ENCODE measurements at regions not wholly inside any gene's neighbourhood (a gene's known extent, or its start where the extent isn't known, plus 50 kb on each side); places are given as distances from the start of the nearest gene placed in this dataset.

DNA sequence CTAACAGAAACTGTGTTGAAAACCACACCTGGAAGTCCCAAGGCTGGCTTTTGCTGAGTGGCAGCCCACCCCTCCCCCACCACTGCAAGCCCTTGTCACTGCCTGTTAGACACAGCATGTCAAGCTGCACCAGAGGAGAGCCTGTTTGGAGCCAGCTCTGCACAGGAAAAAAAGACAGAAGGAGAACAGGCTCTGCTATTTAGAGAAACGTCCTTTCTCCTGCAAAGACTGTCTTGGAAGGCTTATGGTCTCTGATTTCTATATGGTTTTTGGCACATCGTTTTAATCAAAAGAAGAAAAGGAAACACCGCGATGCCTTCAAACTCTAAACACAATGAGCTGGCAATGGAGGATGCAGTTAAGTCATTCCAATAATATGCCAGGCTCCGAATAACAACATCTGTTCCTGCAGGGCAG is 275.5 kb downstream of the MAP2K4 start:
- FAIRE-seq, result no peak

DNA sequence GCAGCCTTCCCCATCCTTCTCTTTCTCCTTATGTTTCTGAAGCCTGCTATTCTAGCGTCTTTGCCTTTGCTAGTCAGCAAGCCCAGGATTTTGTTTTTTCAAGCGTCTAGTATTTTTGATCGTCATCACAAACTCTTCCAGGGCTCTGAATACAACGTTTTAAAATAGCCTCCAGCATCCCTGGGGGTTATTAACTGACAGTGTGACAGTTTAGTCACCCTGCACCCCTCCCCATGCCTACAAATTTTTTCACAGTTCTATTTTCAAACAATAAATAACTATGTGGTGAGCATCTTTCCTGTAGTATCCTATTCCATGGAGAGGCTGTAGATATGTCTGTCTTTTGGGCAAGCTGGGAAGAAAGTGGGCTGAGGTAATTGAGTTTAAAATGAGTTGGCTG is 280.9 kb downstream of the MAP2K4 start:
- FAIRE-seq, result no peak

GRCh38 chr17:12302711-12303110 is 282.0 kb downstream of the MAP2K4 start:
- no peak for FAIRE-seq

- FAIRE-seq, result no peak
Measured at GRCh38 chr17:12310811-12311210, 290.1 kb downstream of the MAP2K4 start.

- no peak for FAIRE-seq
Measured at GRCh38 chr17:12312692-12313091, 292.0 kb downstream of the MAP2K4 start.

DNA sequence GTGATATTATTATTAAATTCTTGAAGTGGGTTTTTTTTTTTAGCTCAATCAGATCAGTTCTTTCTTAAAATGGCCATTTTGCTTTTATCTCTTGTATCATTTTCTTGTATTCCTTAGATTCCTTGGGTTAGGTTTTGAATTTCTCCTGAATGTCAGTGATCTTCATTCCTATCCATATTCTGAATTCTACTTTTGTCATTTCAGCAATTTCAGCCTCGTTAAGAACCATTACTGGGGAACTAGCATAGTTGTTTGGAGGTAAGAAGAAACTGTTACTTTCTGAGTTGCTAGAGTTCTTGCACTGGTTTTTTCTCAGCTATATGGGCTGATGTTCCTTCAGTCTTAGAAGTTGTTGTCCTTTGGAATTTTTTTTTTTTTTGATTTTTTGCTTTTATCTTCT is 293.1 kb downstream of the MAP2K4 start:
- no peak for FAIRE-seq

DNA sequence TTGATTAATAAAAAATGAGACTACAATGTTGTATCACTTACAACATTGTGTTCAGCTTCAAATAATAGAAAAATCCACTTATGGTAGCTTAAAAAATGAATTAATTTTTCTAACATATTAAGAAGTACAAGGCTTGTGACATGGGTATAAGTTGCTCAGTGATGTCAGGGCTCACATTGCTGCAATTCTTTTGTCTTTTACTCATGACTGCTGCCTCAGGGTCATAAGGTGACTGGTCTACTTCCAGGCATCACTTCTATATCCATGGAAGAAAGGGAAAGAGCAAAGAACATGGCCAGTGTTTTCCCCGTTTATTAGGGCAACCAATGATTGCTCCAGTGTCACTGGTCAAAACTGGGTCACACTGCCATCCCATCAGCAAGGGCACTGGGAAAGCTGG is 295.3 kb downstream of the MAP2K4 start:
- no peak for FAIRE-seq

- FAIRE-seq, result no peak
Measured at GRCh38 chr17:12318571-12319266, 298.0 kb downstream of the MAP2K4 start.

- no peak for FAIRE-seq
Measured at GRCh38 chr17:12320286-12320685, 299.6 kb downstream of the MAP2K4 start.

- FAIRE-seq, result no peak
Measured at GRCh38 chr17:12328204-12328603, 307.5 kb downstream of the MAP2K4 start.

DNA sequence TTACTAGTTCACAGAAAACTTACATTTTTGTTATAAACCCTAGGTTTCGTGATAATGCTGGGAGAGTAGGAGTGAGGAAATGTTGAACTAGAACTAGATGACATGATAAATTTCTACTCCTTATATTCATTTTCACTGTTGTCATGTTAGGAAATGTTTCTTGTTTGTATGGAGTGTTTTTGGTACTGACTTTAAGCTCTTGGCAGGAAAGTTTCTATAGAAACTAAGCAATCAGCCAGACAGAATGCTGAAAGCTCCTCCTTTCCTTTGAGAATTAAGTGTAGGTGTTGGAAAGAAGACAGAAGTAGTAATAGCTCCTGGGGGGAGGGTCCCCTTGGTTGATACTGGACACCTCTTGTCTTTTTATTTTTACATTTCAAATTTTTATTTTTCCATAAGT is 309.8 kb downstream of the MAP2K4 start:
- FAIRE-seq, result no peak

DNA sequence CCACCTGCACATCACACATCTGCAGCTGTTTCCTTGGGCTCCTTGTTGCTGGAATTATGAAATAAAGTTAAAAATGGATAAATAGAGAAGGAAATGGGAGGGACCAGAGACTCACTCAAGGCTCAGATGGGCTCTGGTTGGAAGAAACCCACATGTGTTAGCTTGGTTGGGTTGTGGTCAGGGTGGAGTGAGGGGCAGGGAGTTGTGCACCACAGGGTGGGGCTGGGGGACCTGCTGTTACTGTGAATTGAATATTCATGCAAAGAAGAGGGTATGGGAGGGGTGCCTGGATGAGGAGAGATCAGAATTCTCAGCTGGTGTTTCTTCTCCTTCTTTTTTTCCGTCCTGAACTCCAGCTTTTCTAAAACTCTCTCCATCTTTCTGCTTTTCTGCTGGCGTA is 320.7 kb downstream of the MAP2K4 start:
- no peak for FAIRE-seq

DNA sequence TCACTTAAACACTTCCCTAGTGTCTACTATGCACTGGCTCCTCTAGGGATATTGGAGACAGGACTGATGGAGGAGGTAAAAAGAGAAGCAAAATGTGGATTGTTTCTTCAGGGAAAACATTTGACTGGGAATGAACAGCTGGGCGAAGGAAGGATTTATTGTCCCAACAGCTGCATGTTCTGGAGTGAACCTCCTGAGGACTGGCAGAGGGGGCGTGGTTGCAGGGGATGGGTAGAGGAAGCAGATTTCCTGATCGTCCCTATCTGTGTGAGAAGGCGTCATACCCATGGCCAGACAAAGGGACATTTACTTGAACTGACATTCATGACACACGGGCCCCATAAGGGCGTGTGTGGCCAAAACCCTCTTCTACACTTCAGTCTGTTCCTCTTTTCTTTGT is 321.5 kb downstream of the MAP2K4 start:
- no peak for FAIRE-seq

DNA sequence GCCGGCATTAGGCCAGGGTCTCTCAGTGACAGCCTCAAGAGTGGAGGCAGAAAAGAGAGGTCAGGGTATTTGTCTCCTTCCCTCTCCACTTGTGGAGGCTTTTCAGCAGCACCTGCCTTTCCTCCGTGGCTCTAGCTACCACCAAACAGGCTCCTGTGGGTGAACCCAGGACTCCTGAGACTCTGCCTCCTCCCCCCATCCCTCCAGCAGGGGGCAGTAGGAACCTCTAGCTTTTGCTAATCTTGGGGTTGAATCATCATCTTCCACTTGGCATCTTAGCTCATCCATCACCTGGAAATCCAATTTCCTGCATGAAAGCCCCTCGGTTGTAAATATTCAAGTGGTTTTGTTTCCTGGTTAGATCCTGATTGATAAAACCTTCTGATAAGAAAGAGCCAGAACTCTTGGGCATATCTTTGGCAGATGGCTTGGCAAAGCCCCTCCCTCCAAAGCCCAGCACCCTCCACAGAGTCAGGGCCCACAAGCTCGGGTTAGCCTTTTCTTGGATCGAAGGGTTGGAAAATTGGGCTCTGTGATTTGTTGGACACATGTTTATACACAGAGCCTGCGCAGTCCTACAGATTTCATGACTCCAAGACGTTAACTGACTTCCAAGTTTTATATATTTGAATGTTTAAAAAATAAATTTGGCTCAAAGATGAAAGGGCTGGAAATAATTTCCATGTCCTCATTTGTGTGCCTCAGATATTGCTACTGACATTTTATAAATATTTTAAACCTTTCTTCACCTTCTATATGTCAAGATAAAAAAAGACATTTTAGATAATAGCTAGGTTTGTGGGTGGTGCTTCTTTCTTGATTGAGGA is 322.1 kb downstream of the MAP2K4 start:
- no peak for FAIRE-seq

DNA sequence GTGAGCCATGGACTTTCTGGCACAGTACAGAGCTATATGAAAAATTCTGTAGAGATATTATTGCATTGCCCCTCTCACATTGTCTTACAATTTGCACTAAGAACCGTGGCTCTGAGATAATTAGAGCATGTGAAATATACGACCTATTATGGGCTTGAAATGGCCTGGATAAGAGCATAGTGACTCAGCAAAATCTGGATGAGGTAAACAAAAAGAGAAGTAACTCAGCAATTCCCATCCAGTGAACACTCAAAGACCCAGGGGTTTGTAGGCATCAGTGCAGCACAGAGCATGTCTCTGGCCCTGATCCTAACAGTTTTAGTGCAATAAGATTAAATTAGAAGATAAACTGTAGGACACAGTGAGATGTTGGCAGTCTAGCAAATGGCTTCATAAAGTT is 317.2 kb upstream of the MYOCD start:
- FAIRE-seq, result no peak

DNA sequence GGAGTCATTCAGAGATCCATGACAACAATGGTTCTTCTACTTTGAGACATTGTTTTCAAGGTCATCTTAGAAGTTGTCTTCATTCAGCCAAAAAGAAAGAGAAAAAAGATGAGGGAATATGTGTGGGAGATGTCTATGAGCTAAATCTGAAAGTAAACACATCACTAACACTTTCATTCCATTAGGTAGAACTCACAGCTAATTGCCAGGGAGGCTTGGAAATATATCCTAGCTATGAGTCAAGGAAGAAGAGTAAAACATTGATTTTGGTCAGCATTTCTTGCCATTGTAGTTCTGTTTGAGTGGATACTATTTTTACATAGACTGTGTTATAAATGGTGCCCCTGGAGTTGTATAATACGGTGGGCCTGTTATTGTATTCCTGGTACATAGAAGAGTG is 316.4 kb upstream of the MYOCD start:
- no peak for FAIRE-seq

DNA sequence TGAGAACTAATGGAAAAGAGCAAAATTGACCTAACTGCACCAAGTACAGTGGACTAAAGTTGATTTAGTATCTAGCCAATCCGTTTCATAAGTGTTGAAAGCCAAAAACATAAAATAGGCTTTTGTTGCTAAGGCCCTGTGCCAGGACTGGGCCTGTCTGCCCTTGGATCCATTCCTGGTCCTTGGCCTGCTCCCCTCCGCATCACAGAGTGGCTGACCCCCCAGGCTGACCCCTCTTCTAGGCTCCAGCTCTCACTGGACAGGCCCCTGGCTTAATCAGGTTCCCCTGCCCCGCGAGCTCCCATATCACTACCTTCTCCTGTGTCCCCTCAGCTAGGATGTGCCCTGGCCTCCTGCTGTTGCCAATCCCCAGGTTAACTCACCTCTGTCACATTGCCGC is 313.6 kb upstream of the MYOCD start:
- no peak for FAIRE-seq

- no peak for FAIRE-seq
Measured at GRCh38 chr17:12357600-12357999, 308.1 kb upstream of the MYOCD start.

DNA sequence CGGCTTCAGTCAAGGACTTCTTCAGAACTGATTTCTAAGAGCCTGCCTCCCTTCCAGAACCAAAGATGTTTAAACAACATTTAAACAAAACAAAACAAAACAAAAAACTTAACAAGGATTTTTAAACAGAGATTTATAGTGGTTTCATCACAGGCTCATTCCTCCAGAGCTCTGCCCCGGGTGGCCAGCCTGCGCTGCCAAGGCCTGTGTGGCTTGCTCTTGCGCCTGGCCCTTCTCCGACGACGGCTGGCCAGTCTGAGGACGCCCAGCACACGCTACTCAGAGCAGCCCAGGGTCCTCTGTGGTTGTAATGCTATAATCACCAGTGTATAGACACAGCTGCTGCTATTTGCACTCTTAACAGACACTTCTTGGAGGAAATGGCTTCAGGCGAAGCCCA is 307.2 kb upstream of the MYOCD start:
- no peak for FAIRE-seq

GRCh38 chr17:12362853-12363455 is 302.7 kb upstream of the MYOCD start:
- no peak for FAIRE-seq

- FAIRE-seq, result no peak
Measured at GRCh38 chr17:12365805-12366204, 299.9 kb upstream of the MYOCD start.

GRCh38 chr17:12369065-12369464 is 296.6 kb upstream of the MYOCD start:
- no peak for FAIRE-seq

DNA sequence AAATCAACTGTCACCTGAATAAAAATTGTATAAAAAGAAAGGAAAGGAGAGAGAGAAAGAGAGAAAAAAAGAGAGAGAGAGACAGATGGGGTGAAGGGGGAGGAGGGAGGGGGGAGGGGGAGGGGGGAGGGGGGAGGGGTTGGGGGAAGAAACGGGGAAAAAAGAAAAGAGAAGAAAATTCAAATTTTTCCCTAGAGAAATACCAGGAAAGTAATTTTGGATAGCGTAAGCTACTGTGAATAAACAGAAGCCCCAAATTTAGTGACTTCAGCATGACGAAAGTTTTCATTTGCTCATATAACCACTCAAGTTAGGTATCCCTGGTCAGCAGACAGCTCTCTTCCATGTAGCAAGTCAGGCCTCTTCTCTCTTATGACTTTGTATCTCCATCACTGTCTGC is 289.4 kb upstream of the MYOCD start:
- FAIRE-seq, result no peak

GRCh38 chr17:12386225-12386624 is 279.5 kb upstream of the MYOCD start:
- FAIRE-seq, result no peak

Measured in islet of Langerhans (tissue), 1 donor.